AG04450 (cell line): ENCODE measurements at regions not wholly inside any gene's neighbourhood (a gene's known extent, or its start where the extent isn't known, plus 50 kb on each side); places are given as distances from the start of the nearest gene placed in this dataset.

ENCODE experiments used
- CTCF ChIA-PET: fragments of 300-600, 350-600 bp; formaldehyde crosslinking; extraction: SDS; loops from one replicate; lab custom pipeline; 2022; ENCODE audit warnings: antibody characterized with exemption, inconsistent platforms; lab: Charles Lee
- POLR2A ChIA-PET: fragments of 350-600 bp; formaldehyde crosslinking; extraction: SDS; loops from one replicate; lab custom pipeline; 2021; ENCODE audit warnings: antibody characterized with exemption, inconsistent platforms; lab: Yijun Ruan, JAX
- DNase-seq: peaks from one replicate; pipeline ENCODE4 v3.0.0-alpha.2; 2011; ENCODE audit warnings: low read depth, low spot score
- H3K27ac ChIP-seq: one replicate; pipeline ENCODE4 v1.5.1; 2012; ENCODE audit warnings: low read depth, low read length, control low read depth
- H3K27me3 ChIP-seq: one replicate; pipeline ENCODE4 v1.6.0; 2012; ENCODE audit warnings: low read length; ENCODE audit not compliant: control insufficient read depth, insufficient read depth
- H3K4me3 ChIP-seq: 2 replicates; pipeline ENCODE4 v1.5.1; 2011; ENCODE audit warnings: mild to moderate bottlenecking, low read depth, low read length, control low read depth
- H3K9me3 ChIP-seq: 2 replicates; pipeline ENCODE4 v1.5.1; 2012; ENCODE audit warnings: low read length; ENCODE audit not compliant: control insufficient read depth, insufficient read depth
- CTCF ChIP-seq: IDR thresholded peaks from 2 replicates; pipeline ENCODE4 v1.5.1; 2011; ENCODE audit warnings: low read depth, low read length, control low read depth, inconsistent platforms

GRCh38 chr2:155145758-155146229, 447.3 kb downstream of the KCNJ3 start:
- no peak for DNase-seq
- Histone ChIP-seq H3K9me3 (peaks cover 6% of the 10 kb centered on the region; the same call in 1 of the 2 replicates), H3K27ac (no peak overlapping the region), H3K27me3 (no peaks in the 10 kb centered on the region), H3K4me3 (no peak overlapping the region)
- no peak for TF ChIP-seq CTCF
- ChIA-PET POLR2A (no interaction called here), CTCF (no interaction called here)

- no peak overlapping the region for H3K4me3 ChIP-seq
- CTCF ChIA-PET = no interaction called here
- no peak overlapping the region for H3K27ac ChIP-seq
- H3K27me3 ChIP-seq = no peaks in the 10 kb centered on the region
- POLR2A ChIA-PET = no interaction called here
- H3K9me3 ChIP-seq = no peaks in the 10 kb centered on the region; the same call in none of the 2 replicates
- no peak for DNase-seq
- no peak for TF ChIP-seq CTCF
These were observed 442.9 kb downstream of the KCNJ3 start for GRCh38 chr2:155141418-155141817.

GRCh38 chr2:155125585-155126230, 427.2 kb downstream of the KCNJ3 start:
- no peak for TF ChIP-seq CTCF
- Histone ChIP-seq H3K27ac (no peak overlapping the region), H3K9me3 (peaks cover 3% of the 10 kb centered on the region), H3K4me3 (no peak overlapping the region), H3K27me3 (no peaks in the 10 kb centered on the region)
- ChIA-PET POLR2A (no interaction called here), CTCF (no interaction called here)
- DNase-seq = no peak

- Histone ChIP-seq H3K9me3 (peaks cover 8% of the 10 kb centered on the region), H3K27me3 (no peaks in the 10 kb centered on the region), H3K27ac (no peak overlapping the region), H3K4me3 (no peak overlapping the region)
- POLR2A ChIA-PET = no interaction called here
- TF ChIP-seq CTCF = no peak
- CTCF ChIA-PET = no interaction called here
- DNase-seq = no peak
These were observed 417.4 kb downstream of the KCNJ3 start for GRCh38 chr2:155115846-155116245.

GRCh38 chr2:155111070-155111469, 412.6 kb downstream of the KCNJ3 start:
- no peak for DNase-seq
- H3K4me3 ChIP-seq = no peak overlapping the region
- no peak for TF ChIP-seq CTCF
- ChIA-PET POLR2A (no interaction called here), CTCF (no interaction called here)
- no peaks in the 10 kb centered on the region for H3K27me3 ChIP-seq
- H3K9me3 ChIP-seq = peaks cover 8% of the 10 kb centered on the region
- no peak overlapping the region for H3K27ac ChIP-seq
